Muscle layer of duodenum (tissue), 2 donors: ENCODE measurements at regions not wholly inside any gene's neighbourhood (a gene's known extent, or its start where the extent isn't known, plus 50 kb on each side); places are given as distances from the start of the nearest gene placed in this dataset.

Experiments used
- H3K27ac ChIP-seq: one replicate; pipeline ENCODE4 v1.7.0; 2013; ENCODE audit warnings: mild to moderate bottlenecking, low read length
- H3K27me3 ChIP-seq: one replicate; pipeline ENCODE4 v1.7.0; 2013; ENCODE audit warnings: low read depth, mild to moderate bottlenecking, control low read depth, low read length
- H3K36me3 ChIP-seq, 2 donors: one replicate each; pipeline ENCODE4 v1.7.0; 2013; ENCODE audit warnings: low read length in 2 of 2, control low read depth in 1 of 2, mild to moderate bottlenecking in 1 of 2; ENCODE audit not compliant: insufficient read depth in 2 of 2, control insufficient read depth in 1 of 2
- H3K4me1 ChIP-seq, 2 donors: one replicate each; pipeline ENCODE4 v1.7.0; 2013; ENCODE audit warnings: low read length in 2 of 2, mild to moderate bottlenecking in 2 of 2, control low read depth in 1 of 2, moderate library complexity in 1 of 2; ENCODE audit not compliant: insufficient read depth in 2 of 2, control insufficient read depth in 1 of 2
- H3K4me3 ChIP-seq, 2 donors: one replicate each; pipeline ENCODE4 v1.7.0; 2013; ENCODE audit warnings: low read length in 2 of 2, low read depth in 1 of 2, mild to moderate bottlenecking in 1 of 2
- H3K9me3 ChIP-seq, 2 donors: one replicate each; pipeline ENCODE4 v1.7.0; 2013; ENCODE audit warnings: low read length in 2 of 2, control low read depth in 1 of 2, mild to moderate bottlenecking in 1 of 2; ENCODE audit not compliant: control insufficient read depth in 1 of 2
- donor health status: healthy.

- peaks cover 0 to 8% of the 10 kb centered on the region in 2 donors for H3K9me3 ChIP-seq
- peaks cover 6% of the 10 kb centered on the region for H3K27me3 ChIP-seq
- H3K4me1 ChIP-seq, result no peaks in the 10 kb centered on the region
- no peak overlapping the region for H3K27ac ChIP-seq
- H3K36me3 ChIP-seq, result no peaks in the 10 kb centered on the region
- H3K4me3 ChIP-seq, result no peak overlapping the region
Measured at GRCh38 chr22:44587737-44588310, 89.8 kb upstream of the RTL6 start.

- Histone ChIP-seq H3K27ac (no peak overlapping the region), H3K27me3 (peaks cover 6% of the 10 kb centered on the region), H3K36me3 (no peaks in the 10 kb centered on the region), H3K9me3 (peaks cover 0 to 8% of the 10 kb centered on the region in 2 donors), H3K4me3 (peak overlapping the region in 1 of 2 donors; percentile 45), H3K4me1 (no peaks in the 10 kb centered on the region)
Measured at GRCh38 chr22:44586999-44587736, 89.1 kb upstream of the RTL6 start.

- Histone ChIP-seq H3K27me3 (peaks cover 6% of the 10 kb centered on the region), H3K27ac (no peak overlapping the region), H3K36me3 (no peaks in the 10 kb centered on the region), H3K9me3 (peaks cover 0 to 8% of the 10 kb centered on the region in 2 donors), H3K4me1 (no peaks in the 10 kb centered on the region), H3K4me3 (peak overlapping the region in 1 of 2 donors; percentile 45)
Measured at GRCh38 chr22:44586351-44586990, 88.4 kb upstream of the RTL6 start.

GRCh38 chr22:44585559-44586350 lies 87.7 kb upstream of the RTL6 start:
- H3K9me3 ChIP-seq, result peaks cover 0 to 8% of the 10 kb centered on the region in 2 donors
- no peak overlapping the region for H3K4me3 ChIP-seq
- no peaks in the 10 kb centered on the region for H3K4me1 ChIP-seq
- H3K27ac ChIP-seq, result no peak overlapping the region
- no peaks in the 10 kb centered on the region for H3K36me3 ChIP-seq
- peaks cover 6% of the 10 kb centered on the region for H3K27me3 ChIP-seq

- Histone ChIP-seq H3K27me3 (peaks cover 6% of the 10 kb centered on the region), H3K4me3 (no peak overlapping the region), H3K36me3 (no peaks in the 10 kb centered on the region), H3K9me3 (peaks cover 0 to 3% of the 10 kb centered on the region in 2 donors), H3K27ac (no peak overlapping the region), H3K4me1 (no peaks in the 10 kb centered on the region)
Measured at GRCh38 chr22:44584256-44584902, 86.3 kb upstream of the RTL6 start.

- Histone ChIP-seq H3K4me1 (no peaks in the 10 kb centered on the region), H3K9me3 (no peaks in the 10 kb centered on the region), H3K27ac (no peak overlapping the region), H3K27me3 (peaks cover 6% of the 10 kb centered on the region), H3K36me3 (no peaks in the 10 kb centered on the region), H3K4me3 (no peak overlapping the region)
Measured at GRCh38 chr22:44583854-44584253, 85.8 kb upstream of the RTL6 start.

GRCh38 chr22:44583061-44583760 lies 85.2 kb upstream of the RTL6 start:
- no peak overlapping the region for H3K4me3 ChIP-seq
- H3K36me3 ChIP-seq, result no peaks in the 10 kb centered on the region
- H3K9me3 ChIP-seq, result no peaks in the 10 kb centered on the region
- no peaks in the 10 kb centered on the region for H3K4me1 ChIP-seq
- H3K27me3 ChIP-seq, result peaks cover 10% of the 10 kb centered on the region
- H3K27ac ChIP-seq, result no peak overlapping the region

GRCh38 chr22:44582016-44582415 lies 84.0 kb upstream of the RTL6 start:
- Histone ChIP-seq H3K4me3 (no peak overlapping the region), H3K4me1 (no peaks in the 10 kb centered on the region), H3K27ac (no peak overlapping the region), H3K36me3 (no peaks in the 10 kb centered on the region), H3K9me3 (no peaks in the 10 kb centered on the region), H3K27me3 (peaks cover 10% of the 10 kb centered on the region)

GRCh38 chr22:44581096-44581435 lies 83.0 kb upstream of the RTL6 start:
- no peaks in the 10 kb centered on the region for H3K9me3 ChIP-seq
- H3K36me3 ChIP-seq, result no peaks in the 10 kb centered on the region
- H3K27ac ChIP-seq, result no peak overlapping the region
- no peak overlapping the region for H3K4me3 ChIP-seq
- peaks cover 8% of the 10 kb centered on the region for H3K27me3 ChIP-seq
- H3K4me1 ChIP-seq, result no peaks in the 10 kb centered on the region

GRCh38 chr22:44580176-44581095 lies 82.4 kb upstream of the RTL6 start:
- Histone ChIP-seq H3K9me3 (no peaks in the 10 kb centered on the region), H3K4me3 (no peak overlapping the region), H3K27me3 (peaks cover 4% of the 10 kb centered on the region), H3K4me1 (no peaks in the 10 kb centered on the region), H3K36me3 (no peaks in the 10 kb centered on the region), H3K27ac (no peak overlapping the region)
